Activated CD4-positive, alpha-beta T cell treated with anti-CD3 and anti-CD28 coated beads, Interleukin-2, amount 10 ng/mL, durations not matched to agents 7 days and 5 days (primary cell): ENCODE measurements at regions not wholly inside any gene's neighbourhood (a gene's known extent, or its start where the extent isn't known, plus 50 kb on each side); places are given as distances from the start of the nearest gene placed in this dataset.

ENCODE experiments used
- CTCF ChIA-PET: fragments of 350-600 bp; sonication (Branson Sonifier 250); formaldehyde crosslinking; loops from one replicate; lab custom pipeline; 2021; ENCODE audit warnings: antibody characterized with exemption; lab: Charles Lee
- POLR2A ChIA-PET: fragments of 350-600 bp; sonication (Branson Sonifier 250); formaldehyde crosslinking; loops from one replicate; lab custom pipeline; 2021; ENCODE audit warnings: antibody characterized with exemption; lab: Charles Lee
- DNase-seq: peaks from one replicate; pipeline ENCODE4 v3.0.0-alpha.2; 2020
- H3K27ac Mint-ChIP-seq: one replicate; pipeline ENCODE4 v1.8.0; 2021; ENCODE audit warnings: mild to moderate bottlenecking, moderate library complexity, mixed read lengths
- H3K27me3 Mint-ChIP-seq: one replicate; pipeline ENCODE4 v1.8.0; 2021; ENCODE audit warnings: mixed read lengths
- H3K36me3 Mint-ChIP-seq: one replicate; pipeline ENCODE4 v1.8.0; 2021; ENCODE audit warnings: low read depth, mixed read lengths
- H3K4me1 Mint-ChIP-seq: one replicate; pipeline ENCODE4 v1.8.0; 2021; ENCODE audit warnings: mixed read lengths
- H3K4me3 Mint-ChIP-seq: one replicate; pipeline ENCODE4 v1.8.0; 2021; ENCODE audit warnings: mild to moderate bottlenecking, moderate library complexity, mixed read lengths
- H3K9me3 Mint-ChIP-seq: one replicate; pipeline ENCODE4 v1.8.0; 2021; ENCODE audit warnings: mixed read lengths

DNA sequence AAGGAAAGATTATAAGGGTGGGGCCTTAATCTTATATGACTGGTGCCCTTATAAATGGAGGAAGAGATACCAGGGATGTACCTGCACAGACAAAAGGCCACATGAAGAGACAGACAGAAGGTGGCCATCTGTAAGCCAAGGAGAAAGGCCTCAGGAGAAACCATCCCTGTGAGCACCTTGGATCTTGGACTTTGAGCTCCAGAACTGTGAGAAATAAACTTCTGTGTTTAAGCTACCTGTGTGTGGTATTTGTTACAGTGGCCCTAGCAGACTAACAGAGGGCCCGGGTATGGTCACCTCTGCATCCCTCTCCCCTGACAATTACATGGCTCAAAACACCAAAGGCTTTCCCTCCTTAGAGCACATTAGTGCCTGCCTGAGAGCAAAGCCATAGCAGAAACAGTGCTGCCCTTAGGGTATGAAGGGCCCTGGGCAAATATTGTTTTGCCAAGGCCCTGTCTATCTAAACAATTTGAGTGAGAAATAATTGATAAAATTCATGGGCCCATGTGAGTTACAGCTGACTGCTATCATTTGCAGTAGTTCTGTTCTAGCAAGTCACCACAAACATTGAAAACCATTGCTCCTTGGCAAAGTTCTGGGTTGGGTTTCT lies 109.3 kb upstream of the MYCN start:
- no peaks in the 10 kb centered on the region for H3K4me1 Mint-ChIP-seq
- H3K27me3 Mint-ChIP-seq, result no peaks in the 10 kb centered on the region
- ChIA-PET CTCF (no interaction called here), POLR2A (no interaction called here)
- no peak overlapping the region for H3K27ac Mint-ChIP-seq
- DNase-seq, result no peak
- H3K9me3 Mint-ChIP-seq, result no peaks in the 10 kb centered on the region
- H3K4me3 Mint-ChIP-seq, result no peak overlapping the region
- H3K36me3 Mint-ChIP-seq, result no peaks in the 10 kb centered on the region

DNA sequence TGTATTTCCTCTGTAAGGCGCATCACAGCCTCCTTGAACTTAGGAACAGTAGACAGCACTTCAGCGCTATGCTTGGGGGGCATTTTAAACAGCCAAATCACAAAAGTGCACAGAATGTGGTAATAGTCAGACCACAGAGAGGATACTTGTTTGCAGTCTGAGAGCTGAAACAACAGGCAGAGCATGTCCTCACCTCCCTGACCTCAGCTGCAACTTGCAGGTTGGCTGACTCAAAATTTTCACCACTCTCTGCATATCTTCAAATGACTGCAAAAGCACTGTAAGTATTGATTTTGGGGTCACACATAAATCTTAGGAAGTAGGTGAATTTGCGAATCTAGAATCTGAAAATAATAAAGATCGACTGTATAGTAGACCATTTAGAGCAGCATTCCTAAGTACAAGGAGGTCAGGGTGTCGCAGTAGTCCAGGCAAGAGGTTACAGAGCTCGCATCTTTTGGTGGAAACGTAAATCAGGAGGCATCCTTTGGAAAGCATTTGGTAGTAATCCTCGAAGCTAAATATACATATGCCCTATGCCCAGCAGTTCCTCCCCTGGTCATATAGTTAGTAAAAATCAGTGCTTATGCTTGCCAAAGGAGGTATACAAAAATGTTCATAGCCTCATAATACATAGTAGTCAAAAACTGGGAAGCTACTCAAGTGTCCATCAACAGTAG lies 108.2 kb upstream of the MYCN start:
- ChIA-PET CTCF (no interaction called here), POLR2A (no interaction called here)
- DNase-seq, result no peak
- Mint-ChIP-seq H3K36me3 (no peaks in the 10 kb centered on the region), H3K4me3 (no peak overlapping the region), H3K9me3 (no peaks in the 10 kb centered on the region), H3K27ac (no peak overlapping the region), H3K4me1 (no peaks in the 10 kb centered on the region), H3K27me3 (no peaks in the 10 kb centered on the region)

DNA sequence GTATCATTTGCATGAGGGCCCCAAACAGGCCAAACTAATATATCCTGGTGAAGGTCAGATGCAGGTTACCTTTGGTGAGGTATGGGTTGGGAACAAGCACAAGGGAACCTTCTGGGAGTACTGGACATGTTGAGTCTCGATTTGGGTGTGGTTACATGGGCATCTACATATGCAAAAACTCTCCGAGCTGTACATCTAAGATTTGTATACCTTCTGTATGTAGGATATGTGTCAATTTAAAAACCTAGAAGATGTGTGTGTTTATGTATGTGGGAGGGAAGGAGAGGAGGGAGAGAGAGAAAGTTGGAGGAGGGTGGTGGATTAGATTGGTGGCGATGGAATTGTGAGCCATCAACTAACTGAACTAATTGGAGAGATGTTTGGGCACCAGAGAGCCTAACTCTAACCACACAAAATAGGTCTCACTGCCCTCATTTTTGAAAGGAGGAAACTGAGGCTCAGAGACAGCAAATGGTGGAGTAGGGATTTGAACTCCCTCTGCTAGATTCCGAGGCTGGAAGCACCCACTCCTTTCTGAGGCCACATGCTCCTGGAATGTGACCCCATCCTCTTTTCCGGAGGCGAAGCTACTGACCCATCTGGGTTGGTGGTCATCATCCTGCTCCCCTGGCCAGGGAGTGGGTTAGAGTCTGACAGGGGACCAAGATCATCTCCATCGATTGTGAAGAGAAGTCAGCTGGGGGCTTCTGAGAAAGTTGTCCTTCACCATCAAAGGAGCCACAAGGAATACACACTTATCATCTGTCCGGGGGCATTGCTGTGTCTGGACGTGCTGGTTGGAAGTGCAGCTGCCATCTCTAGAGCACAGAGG lies 107.3 kb upstream of the MYCN start:
- CTCF ChIA-PET, result no interaction called here

DNA sequence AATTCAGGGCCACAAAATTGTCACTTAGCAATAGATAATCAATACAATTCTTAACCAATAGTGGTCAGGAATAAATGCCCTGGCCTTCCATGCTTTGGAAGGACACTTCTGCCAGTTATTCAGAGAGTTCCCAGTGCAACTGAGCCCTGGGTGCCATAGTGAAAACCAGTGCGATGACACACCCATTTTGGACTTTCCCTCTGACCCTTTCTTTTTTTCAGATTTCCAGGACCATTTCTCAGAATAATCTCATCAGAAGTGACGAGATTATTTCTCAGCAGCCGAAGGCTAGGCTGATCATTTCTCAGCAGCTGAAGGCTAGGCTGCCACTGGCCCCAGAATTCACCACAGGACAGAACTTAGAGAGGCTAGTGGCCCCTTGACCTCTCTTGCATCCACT lies 106.6 kb upstream of the MYCN start:
- Mint-ChIP-seq H3K4me3 (no peak overlapping the region), H3K36me3 (no peaks in the 10 kb centered on the region), H3K27me3 (no peaks in the 10 kb centered on the region), H3K4me1 (no peaks in the 10 kb centered on the region), H3K27ac (no peak overlapping the region), H3K9me3 (no peaks in the 10 kb centered on the region)
- CTCF ChIA-PET, result no interaction called here
- no peak for DNase-seq
- POLR2A ChIA-PET, result no interaction called here

More for the DNA sequence above, 107.3 kb upstream of the MYCN start:
- POLR2A ChIA-PET, result no interaction called here
- no peaks in the 10 kb centered on the region for H3K27me3 Mint-ChIP-seq
- H3K4me3 Mint-ChIP-seq, result no peak overlapping the region
- no peak overlapping the region for H3K27ac Mint-ChIP-seq
- no peaks in the 10 kb centered on the region for H3K36me3 Mint-ChIP-seq
- DNase-seq, result no peak
- H3K9me3 Mint-ChIP-seq, result no peaks in the 10 kb centered on the region
- H3K4me1 Mint-ChIP-seq, result no peaks in the 10 kb centered on the region

DNA sequence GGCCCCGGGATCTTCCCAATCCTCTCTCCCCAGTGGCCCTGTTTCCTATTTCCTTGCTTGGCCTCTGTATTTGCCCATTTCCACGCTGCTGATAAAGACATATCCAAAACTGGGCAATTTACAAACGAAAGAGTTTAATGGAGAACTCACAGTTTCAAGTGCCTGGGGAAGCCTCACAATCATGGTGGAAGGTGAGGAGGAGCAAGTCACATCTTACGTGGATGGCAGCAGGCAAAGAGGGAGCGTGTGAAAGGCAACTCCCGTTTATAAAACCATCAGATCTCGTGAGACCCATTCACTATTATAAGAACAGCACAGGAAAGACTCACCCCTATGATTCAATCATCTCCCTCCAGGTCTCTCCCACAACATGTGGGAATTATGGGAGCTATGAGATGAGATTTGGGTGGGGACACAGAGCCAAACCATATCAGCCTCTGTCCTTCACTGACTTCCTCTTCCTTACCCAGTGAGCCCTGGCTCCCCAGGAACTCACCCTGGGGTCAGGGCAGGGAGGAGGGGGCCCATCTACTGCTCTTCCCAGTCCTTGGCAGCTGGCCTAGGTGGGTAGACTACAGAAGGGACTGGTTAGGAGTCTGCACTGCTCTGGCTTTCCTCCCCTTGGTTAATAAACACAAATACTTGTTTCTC lies 105.8 kb upstream of the MYCN start:
- no peaks in the 10 kb centered on the region for H3K36me3 Mint-ChIP-seq
- no peak overlapping the region for H3K4me3 Mint-ChIP-seq
- ChIA-PET CTCF (no interaction called here), POLR2A (no interaction called here)
- H3K27ac Mint-ChIP-seq, result no peak overlapping the region
- DNase-seq, result no peak
- H3K9me3 Mint-ChIP-seq, result no peaks in the 10 kb centered on the region
- H3K4me1 Mint-ChIP-seq, result no peaks in the 10 kb centered on the region
- H3K27me3 Mint-ChIP-seq, result no peaks in the 10 kb centered on the region

DNA sequence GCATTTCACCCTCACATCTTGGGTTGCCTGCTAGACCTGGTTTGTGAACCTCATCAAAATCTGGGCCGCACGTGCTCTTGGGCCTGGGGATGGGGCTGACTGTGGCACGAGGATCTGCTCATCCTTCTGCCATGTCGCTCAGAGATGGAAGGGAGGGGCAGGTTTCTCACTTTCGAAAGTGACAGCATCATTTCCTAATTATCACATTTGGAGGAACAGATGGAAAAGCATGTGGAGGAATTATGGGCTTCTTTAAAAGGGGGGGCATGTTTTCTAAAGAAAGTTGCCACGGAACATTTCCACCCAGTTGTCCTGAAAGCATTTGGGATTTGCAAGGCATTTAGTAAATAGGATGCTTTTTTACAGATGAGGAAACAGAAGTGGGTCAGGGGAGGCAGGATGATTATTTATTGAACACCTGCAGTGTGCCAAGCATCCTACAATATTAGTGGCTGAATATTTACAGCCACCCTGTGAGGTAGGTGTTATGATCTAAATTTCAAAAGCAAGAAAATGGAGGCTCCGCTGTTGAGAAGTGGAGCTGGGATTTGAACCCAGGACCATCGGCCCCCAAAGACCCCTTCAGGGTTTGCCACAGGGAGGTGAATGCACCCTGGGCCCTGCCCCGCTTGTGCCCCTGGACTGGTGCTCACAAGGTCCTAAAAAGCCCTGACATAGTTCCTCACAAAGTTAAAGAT lies 104.2 kb upstream of the MYCN start:
- no peaks in the 10 kb centered on the region for H3K4me1 Mint-ChIP-seq
- no peak overlapping the region for H3K4me3 Mint-ChIP-seq
- CTCF ChIA-PET, result no interaction called here
- H3K27ac Mint-ChIP-seq, result no peak overlapping the region
- no peaks in the 10 kb centered on the region for H3K27me3 Mint-ChIP-seq
- POLR2A ChIA-PET, result no interaction called here
- DNase-seq, result no peak
- no peaks in the 10 kb centered on the region for H3K36me3 Mint-ChIP-seq
- no peaks in the 10 kb centered on the region for H3K9me3 Mint-ChIP-seq

DNA sequence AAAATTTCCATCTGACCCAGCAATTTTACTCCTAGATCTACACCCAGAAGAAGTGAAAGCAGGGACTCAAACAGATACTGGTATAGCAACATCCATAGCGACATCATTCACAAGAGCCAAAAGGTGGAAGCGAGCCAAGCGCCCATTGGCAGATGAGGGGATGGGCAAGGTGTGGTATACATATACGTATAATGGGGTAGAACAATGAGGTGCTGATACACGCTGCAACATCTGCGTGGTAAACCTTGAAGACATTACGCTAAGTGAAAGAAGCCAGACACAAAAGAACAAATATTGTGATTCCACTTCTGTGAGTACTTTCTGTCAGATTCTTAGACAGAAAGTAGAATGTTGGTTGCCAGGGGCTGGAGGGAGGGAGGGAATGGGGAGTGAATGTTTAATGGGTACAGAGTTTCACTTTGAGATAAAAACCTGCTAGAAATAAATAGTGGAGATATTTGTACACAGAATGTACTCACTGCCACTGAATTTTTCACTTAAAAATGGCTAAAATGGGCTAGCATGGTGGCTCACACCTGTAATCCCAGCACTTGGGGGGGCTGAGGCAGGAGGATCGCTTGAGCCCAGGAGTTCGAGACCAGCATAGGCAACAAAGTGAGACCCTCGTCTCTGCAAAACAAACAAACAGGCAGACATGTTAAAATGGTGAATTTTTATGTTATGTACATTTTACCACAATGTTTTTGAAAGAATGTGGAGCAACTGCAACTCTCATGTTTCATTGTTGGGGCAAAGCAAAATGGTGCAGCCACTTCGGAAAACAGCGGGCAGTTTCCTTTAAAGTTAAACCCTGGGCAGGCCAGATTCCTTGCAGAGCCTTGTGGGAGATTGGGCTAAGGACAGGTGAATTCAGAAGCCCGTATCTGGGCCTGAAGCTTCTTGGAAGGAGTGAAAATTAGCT lies 103.4 kb upstream of the MYCN start:
- no peaks in the 10 kb centered on the region for H3K4me1 Mint-ChIP-seq
- H3K36me3 Mint-ChIP-seq, result no peaks in the 10 kb centered on the region
- DNase-seq, result no peak
- ChIA-PET POLR2A (no interaction called here), CTCF (no interaction called here)
- H3K27ac Mint-ChIP-seq, result no peak overlapping the region
- no peak overlapping the region for H3K4me3 Mint-ChIP-seq
- H3K27me3 Mint-ChIP-seq, result no peaks in the 10 kb centered on the region
- no peaks in the 10 kb centered on the region for H3K9me3 Mint-ChIP-seq

DNA sequence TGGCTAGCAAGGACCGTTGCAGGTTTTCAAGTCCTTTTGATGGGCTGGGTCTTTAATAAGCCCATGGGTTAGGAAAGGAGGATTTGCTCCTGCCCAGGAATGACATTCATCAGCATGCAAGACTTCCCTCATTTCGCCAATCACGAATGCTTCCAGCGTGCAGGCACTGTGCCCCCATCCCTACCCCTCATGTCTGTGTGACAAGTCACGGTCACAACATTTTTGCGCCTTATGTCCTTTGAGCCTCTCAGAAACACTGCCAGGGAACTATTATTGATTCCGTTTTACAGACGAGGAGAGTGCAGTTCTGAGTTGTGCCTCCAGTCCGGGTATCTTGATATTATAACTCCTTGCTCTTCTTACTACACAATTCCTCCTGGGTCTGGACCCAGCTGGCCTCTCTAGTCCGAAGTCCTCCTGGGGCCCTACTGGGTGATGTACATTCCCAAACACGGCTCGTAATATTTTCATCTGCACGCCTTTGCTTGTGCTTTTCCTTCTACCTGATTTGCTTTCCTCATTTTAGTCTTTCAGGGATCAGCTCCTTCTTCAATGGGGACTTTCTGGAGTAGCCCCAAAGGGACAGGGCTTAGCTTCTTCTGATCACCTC lies 101.8 kb upstream of the MYCN start:
- Mint-ChIP-seq H3K4me3 (no peak overlapping the region), H3K27ac (no peak overlapping the region), H3K27me3 (no peaks in the 10 kb centered on the region), H3K36me3 (no peaks in the 10 kb centered on the region), H3K4me1 (no peaks in the 10 kb centered on the region), H3K9me3 (no peaks in the 10 kb centered on the region)
- no peak for DNase-seq
- POLR2A ChIA-PET, result no interaction called here
- CTCF ChIA-PET, result no interaction called here

DNA sequence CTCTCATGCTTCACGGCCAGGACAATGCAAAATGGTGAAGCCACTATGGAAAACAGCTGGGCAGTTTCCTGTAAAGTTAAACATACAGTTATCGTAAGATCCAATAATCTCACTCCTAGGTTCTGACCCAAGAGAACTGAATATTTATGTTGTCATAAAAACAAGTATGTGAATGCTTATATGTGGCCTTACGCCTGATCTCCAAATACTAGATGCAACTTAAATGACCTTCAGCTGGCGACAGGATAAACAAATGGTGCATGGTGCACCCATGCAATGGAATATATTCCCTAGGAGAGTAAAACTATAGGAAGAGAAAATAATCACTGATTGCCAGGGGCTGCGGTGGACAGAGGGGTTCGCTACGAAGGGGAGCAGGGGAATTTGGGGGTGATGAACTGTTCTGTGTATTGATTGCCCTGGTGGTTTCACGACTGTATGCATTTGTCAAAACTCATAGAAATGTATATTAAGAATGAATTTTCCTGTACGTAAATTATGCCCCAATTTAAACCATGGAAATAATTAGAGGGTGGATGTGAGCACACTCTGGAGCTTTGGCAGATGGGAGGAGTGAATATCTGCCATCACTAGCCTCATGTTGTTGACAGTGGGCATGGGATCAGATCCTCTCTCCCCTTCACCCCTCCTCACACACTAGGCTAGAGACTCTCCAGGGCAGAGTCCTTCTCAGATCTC lies 100.8 kb upstream of the MYCN start:
- Mint-ChIP-seq H3K27me3 (no peaks in the 10 kb centered on the region), H3K36me3 (no peaks in the 10 kb centered on the region), H3K4me3 (no peak overlapping the region), H3K27ac (no peak overlapping the region), H3K4me1 (no peaks in the 10 kb centered on the region), H3K9me3 (no peaks in the 10 kb centered on the region)
- ChIA-PET CTCF (no interaction called here), POLR2A (no interaction called here)
- no peak for DNase-seq

DNA sequence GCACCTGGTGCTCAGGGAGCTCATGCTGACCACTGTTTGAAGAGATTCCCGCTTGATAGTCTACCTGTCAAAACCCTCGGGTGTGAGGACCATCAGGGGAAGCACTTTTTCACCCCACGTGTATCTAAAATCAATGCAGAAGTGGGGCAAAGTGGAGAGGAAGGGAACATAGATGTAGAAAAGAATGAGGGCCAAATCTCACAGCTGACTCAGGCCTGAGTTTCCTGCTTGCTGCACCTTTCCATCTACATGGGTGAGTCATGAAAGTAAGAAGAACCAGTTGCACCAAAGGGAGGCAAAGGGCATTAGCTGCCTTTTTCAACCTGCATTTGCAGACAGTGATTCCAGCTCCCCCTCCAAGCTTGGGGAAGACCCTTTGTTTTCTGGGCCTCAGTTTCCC lies 100.2 kb upstream of the MYCN start:
- H3K36me3 Mint-ChIP-seq, result no peaks in the 10 kb centered on the region
- no peaks in the 10 kb centered on the region for H3K27me3 Mint-ChIP-seq
- H3K9me3 Mint-ChIP-seq, result no peaks in the 10 kb centered on the region
- no peak overlapping the region for H3K27ac Mint-ChIP-seq
- POLR2A ChIA-PET, result no interaction called here
- CTCF ChIA-PET, result no interaction called here
- H3K4me1 Mint-ChIP-seq, result no peaks in the 10 kb centered on the region
- no peak overlapping the region for H3K4me3 Mint-ChIP-seq
- no peak for DNase-seq

DNA sequence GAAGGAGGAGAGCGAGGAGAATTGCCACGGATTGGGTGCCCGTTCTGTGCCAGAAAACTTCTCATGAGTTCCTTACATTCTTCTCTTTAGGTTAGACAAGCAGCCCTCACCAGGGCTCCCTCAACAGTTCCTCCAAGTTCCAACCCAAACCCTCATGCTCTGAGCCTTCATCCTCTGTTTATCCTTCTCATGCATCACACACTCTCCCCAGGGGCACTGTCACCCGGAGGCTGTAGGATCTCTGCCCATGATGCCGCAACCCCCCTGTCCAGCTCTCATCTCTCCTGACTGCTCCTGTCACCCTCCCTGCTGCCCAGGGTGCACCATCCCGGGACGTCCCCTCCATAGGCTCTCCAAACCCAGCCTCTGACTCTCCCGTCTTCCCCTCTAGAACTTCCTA lies 99.4 kb upstream of the MYCN start:
- no peak for DNase-seq
- POLR2A ChIA-PET, result no interaction called here
- Mint-ChIP-seq H3K9me3 (no peaks in the 10 kb centered on the region), H3K4me3 (no peak overlapping the region), H3K27me3 (no peaks in the 10 kb centered on the region), H3K36me3 (no peaks in the 10 kb centered on the region), H3K27ac (no peak overlapping the region), H3K4me1 (no peaks in the 10 kb centered on the region)
- CTCF ChIA-PET, result no interaction called here
